Head of caudate nucleus (tissue), 42 donors: ENCODE measurements at regions not wholly inside any gene's neighbourhood (a gene's known extent, or its start where the extent isn't known, plus 50 kb on each side); places are given as distances from the start of the nearest gene placed in this dataset.

Experiments
- DNase-seq, 42 donors: peaks; one replicate each; pipeline versions ENCODE4 v3.0.0 to v3.0.0-alpha.2; 2020 to 2021; ENCODE audit warnings: mixed read lengths in 7 of 42
- intact Hi-C: fragments of 100-400 bp; cut with DNase I; formaldehyde crosslinking; loops from one replicate; pipeline ENCODE4 v1.15.0; 2022

DNA sequence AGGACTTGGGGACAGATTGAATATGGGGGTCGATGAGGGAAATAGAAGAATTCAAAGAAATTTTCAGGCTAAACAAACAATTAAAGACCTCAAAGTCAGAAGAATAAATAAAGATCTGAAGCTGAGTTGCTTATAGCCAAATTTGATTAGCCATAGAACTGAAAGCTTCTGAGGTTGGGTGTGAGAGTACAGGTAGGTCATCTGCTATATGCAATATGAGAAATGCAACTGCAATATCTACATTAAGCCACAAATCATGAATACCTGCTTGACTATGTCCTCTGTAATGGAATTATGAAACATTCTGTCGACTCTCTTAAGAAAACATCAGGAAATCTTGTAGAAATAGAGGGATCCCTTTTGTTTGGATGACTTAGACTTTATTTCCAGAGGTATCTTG, 192.1 kb upstream of the PCDH15 start:
- intact Hi-C loops: no loop called here
- DNase-seq: no peak

DNA sequence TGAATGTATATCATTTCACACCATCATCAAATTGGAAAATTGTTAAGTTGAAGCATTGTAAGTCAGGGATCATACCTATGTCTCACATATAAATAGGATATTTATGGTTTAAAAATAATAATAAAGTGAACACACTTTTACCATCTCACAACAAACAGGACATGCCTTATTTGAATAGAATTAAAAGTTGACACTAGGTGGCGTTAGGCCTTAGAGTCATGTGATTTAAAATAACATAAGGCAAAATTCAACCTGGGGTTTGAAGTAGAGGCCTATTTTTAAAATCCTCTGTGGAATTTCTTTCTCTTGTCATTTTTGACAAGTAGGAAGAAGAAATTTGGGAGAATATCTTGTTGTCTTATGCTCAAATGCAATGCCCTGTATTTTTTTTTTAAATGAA, 184.7 kb upstream of the PCDH15 start:
- intact Hi-C loops: no loop called here
- no peak for DNase-seq

DNA sequence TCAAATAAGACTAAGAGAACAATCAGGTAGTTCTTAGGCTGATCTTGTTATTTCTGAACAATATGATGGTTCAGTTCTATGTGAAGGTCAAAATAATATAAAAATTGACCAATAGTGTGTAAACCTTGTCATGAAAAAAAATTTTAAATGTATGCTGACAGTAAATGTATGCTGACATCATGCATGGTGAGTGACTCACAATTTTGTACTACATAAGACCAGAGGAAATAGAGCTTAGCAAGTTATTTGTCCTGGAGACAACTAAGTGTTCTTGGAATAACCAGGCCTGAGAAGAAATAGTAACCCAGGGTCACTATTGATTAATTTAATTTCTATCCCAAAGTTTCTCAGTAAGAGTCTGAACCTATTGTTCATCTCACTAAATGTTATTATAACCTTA, 182.2 kb upstream of the PCDH15 start:
- no peak for DNase-seq
- intact Hi-C loops: no loop called here

DNA sequence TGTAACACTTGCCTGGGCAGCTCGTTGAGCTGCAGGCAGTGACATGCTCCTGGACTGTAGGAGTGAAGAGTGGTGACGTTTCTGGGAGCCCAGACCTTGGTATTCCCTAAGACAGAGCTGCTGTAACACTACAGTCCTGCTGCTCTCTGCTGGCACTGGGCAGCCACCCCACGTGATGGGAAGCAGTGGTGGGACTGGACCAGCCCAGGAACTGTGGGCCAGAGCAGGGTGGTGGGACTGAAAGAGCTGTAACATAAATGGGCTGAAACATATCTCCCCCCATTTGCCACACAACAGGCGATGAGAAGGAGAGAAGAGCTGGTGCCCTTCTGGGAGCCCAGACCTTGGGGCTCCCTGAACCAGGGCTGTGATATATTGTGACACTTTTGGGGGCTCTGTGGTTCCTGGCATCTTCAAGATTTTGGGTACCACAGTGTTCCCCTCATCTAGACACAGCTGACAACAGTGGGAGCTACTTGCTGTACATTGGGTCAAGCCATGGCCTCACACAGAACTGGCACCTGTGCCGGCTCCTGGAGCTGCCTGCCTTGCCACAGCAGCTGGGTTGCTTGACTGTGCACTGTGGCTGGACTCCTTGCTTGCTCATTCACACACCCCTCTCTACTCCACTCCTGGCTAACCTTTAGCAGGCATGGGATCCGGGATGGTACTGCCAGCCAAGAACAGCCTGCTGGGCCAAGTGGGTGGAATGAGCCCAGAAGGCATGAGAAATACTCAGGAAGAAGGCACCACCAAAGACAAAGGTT, 161.3 kb upstream of the PCDH15 start:
- DNase-seq: no peak
- intact Hi-C loops: no loop called here

GRCh38 chr10:54961040-54961439, 160.0 kb upstream of the PCDH15 start:
- no peak for DNase-seq
- intact Hi-C loops: no loop called here

DNA sequence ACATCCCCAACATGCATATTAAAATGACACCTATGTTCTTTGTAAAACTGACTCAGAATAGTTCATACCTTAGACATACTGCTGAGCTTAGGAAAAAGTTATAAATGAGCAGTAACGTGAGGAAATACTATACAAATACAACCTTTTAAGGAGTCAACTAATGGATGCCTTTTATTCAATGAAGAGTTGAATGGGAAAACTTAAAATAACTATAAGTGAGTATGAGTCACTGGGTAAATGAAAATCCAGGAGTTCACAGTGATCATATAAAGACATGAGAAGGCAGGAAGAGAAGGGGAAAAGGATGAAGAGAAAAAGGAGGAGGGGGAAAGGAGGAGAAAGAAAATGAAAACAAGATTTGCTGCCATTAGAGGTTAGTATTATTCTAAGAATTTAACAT, 157.8 kb upstream of the PCDH15 start:
- intact Hi-C loops: no loop called here
- DNase-seq: no peak

- intact Hi-C loops: no loop called here
- no peak for DNase-seq
Observed at GRCh38 chr10:54947605-54948004, 146.6 kb upstream of the PCDH15 start.

DNA sequence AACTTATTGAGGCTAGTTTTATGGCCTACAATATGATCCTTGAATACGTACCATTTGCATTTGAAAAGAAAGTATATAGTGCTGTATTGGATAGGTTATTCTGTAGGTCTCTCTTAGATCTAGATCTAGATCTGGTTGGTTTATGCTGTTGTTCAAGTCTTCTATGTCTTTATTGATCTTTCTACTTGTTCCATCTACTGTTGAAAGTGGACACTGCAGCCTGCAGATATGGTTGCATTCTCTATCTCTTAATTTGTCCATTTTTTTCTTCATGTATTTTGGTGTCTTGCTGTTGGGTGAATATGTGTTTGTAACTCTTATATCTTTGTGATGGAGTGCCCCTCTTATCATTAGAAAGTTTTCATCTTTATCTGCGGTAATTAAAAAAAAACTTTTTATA, 139.4 kb upstream of the PCDH15 start:
- no peak for DNase-seq
- intact Hi-C loops: no loop called here

DNA sequence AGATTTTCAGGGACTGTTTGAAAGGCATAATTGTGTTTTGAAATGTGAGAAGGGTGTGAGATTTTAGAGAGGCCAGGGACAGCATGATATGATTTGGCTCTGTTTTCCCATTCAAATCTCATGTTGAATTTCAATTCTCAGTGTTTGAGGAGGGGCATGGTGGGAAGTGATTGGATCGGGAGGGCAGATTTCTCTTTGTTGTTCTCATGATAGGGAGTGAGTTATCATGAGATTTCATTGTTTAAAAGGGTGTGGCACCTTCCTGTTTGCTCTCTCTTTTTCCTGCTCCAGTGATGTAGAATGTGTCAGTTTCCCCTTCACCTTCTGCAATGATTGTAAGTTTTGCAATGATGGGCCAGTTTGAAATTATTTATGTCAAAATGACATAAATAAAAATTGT, 113.0 kb upstream of the PCDH15 start:
- intact Hi-C loops: no loop called here
- no peak for DNase-seq

DNA sequence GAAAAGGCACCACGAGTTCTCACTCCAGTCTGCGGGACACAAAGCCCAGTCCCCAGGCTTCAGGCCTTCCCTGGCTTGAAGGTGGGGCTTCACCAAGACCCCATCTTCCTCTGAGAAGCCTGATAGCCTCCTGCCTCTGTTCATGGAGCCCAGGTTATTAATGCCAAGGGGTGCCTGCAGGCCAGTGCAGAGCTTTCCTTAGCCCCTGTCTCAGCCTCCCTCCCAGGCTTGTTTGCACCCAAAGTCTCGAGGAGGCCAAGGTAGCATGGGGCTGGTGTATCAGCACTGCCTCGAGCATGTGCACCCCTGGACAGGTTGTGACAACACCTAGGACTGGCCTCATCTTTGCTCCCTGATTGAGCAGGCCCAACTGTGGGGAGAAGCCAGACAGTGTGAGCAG, 108.1 kb upstream of the PCDH15 start:
- intact Hi-C loops: no loop called here
- no peak for DNase-seq

GRCh38 chr10:54908019-54908418, 107.0 kb upstream of the PCDH15 start:
- intact Hi-C loops: no loop called here
- DNase-seq: no peak

GRCh38 chr10:54906940-54907339, 105.9 kb upstream of the PCDH15 start:
- intact Hi-C loops: no loop called here

GRCh38 chr10:54905578-54906192, 104.7 kb upstream of the PCDH15 start:
- intact Hi-C loops: no loop called here
- DNase-seq: no peak

More at GRCh38 chr10:54906940-54907339, 105.9 kb upstream of the PCDH15 start:
- no peak for DNase-seq

DNA sequence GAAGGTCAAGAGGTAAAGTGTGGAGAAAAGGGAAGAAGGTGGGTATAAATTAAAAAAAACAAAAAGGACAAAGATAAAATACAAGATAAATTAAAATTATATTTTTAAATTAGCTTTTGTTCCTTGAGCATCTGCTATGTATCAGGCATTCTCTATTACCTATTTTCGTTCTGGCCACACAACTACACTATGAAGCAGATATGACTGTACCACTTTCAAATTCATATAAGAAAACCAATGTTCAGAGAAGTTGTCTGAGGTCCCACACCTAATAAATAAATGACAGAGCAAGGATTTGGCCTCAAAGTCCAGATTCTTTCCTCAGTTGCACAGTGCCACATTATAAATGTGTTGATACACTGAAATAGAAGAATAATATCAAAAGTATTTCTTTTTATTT, 103.8 kb upstream of the PCDH15 start:
- no peak for DNase-seq
- intact Hi-C loops: no loop called here

- intact Hi-C loops: no loop called here
- no peak for DNase-seq
Observed at GRCh38 chr10:54903745-54904144, 102.7 kb upstream of the PCDH15 start.

DNA sequence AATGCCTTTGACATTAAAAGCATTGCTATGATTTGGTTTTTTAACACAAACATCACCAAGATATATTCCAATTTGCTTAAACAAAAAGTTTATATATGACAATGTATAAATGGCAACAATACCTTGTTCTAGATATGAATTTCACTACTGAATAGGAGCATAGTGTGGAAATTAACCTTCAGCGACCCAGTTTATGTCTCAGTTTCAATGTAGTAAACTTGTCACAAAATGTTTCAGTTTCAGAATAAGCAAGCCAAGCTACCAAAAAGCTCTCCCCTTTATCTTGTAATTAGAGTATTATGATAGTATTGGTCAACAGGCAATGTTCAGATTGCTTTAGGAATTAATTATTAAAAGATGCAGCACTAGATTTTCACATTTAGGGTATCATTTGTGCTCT, 99.6 kb upstream of the PCDH15 start:
- intact Hi-C loops: no loop called here
- DNase-seq: no peak

DNA sequence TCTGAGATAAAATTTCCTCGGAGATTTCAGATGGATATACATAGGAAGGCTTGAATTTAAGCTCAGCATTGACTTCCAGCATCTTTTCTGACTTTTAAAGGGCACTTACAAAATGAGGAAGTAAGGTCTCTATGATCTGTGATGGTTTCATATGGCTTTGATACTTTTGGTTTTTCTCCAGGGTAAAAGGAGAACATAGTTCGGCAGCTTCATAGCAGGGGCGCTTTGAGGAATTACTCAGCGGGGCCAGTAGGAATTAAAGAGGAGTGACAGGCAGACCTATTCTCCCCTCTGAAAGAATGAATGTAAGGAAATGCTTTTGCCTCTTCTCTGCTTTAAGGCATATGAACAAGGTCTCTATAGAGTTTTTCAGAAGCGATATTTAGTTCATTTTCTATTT, 80.0 kb upstream of the PCDH15 start:
- intact Hi-C loops: no loop called here
- no peak for DNase-seq

GRCh38 chr10:54869022-54869421, 68.0 kb upstream of the PCDH15 start:
- intact Hi-C loops: no loop called here
- DNase-seq: no peak

DNA sequence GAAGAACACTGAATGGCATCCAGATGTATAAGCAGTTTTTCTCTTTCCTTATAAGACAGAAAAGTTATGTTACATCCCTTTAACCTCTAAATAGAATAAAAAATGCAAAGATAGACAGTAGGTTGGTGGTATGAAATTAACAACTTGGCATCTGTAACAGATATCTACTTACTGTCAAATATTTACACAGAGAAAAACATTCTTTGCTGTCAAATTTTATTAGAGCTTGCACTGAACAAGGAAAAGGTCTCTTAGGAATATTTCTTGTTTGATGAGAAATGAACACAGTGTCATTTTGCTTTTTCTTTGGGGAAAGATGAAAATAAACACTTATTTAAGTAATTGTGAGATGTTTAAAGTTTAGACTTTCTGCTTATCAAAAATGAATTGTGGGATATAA, 65.6 kb upstream of the PCDH15 start:
- intact Hi-C loops: no loop called here

GRCh38 chr10:54854843-54855242, 53.8 kb upstream of the PCDH15 start:
- intact Hi-C loops: no loop called here
- no peak for DNase-seq

More for the DNA sequence above, 65.6 kb upstream of the PCDH15 start:
- no peak for DNase-seq

GRCh38 chr10:54854389-54854788, 53.4 kb upstream of the PCDH15 start:
- intact Hi-C loops: no loop called here
- no peak for DNase-seq
